Endothelial cell of umbilical vein (primary cell): ENCODE measurements at regions not wholly inside any gene's neighbourhood (a gene's known extent, or its start where the extent isn't known, plus 50 kb on each side); places are given as distances from the start of the nearest gene placed in this dataset.

Experiments used
- BruUV-seq: library from RNA; stranded (reverse); fragments of 400-500 nt; replicated peaks from 2 replicates; lab custom pipeline; 2021; lab: Mats Ljungman, UMichigan
- CTCF ChIA-PET: fragments of 300-600, 350-600 bp; sonication (Branson Sonifier 250); formaldehyde crosslinking; loops from one replicate; lab custom pipeline; 2021; ENCODE audit warnings: antibody characterized with exemption, inconsistent platforms; lab: Charles Lee
- POLR2A ChIA-PET: fragments of 300-600, 350-600 bp; sonication (Branson Sonifier 250); formaldehyde crosslinking; loops from one replicate; lab custom pipeline; 2021; ENCODE audit warnings: antibody characterized with exemption, inconsistent platforms; lab: Charles Lee
- DNase-seq: peaks from one replicate; pipeline ENCODE4 v3.0.0-alpha.2; 2011; ENCODE audit warnings: low read depth, low spot score
- FAIRE-seq: peaks from 2 replicates; lab custom pipeline; 2011; peaks lifted over from hg19 to GRCh38; lab: Jason Lieb, UNC
- H2AFZ ChIP-seq: 2 replicates; pipeline ENCODE4 v1.6.0; 2012; ENCODE audit warnings: low read depth, low read length, control low read depth, inconsistent platforms
- H3K27ac ChIP-seq: 2 replicates; pipeline ENCODE4 v1.5.1; 2011; ENCODE audit warnings: low read depth, mild to moderate bottlenecking, control low read depth, low read length, moderate library complexity; ENCODE audit not compliant: insufficient read depth
- H3K27me3 ChIP-seq, 2 experiments: 2 replicates each; pipeline versions ENCODE4 v1.6.0 to v1.6.1; 2011; ENCODE audit warnings: low read length in 2 of 2, mixed read lengths in 1 of 2; ENCODE audit not compliant: control insufficient read depth in 2 of 2, insufficient read depth in 2 of 2
- H3K36me3 ChIP-seq, 2 experiments: 2 replicates in 1 of 2; 3 replicates in 1 of 2; pipeline ENCODE4 v1.5.1; 2011; ENCODE audit warnings: low read length in 2 of 2, mild to moderate bottlenecking in 1 of 2, moderate library complexity in 1 of 2; ENCODE audit not compliant: control insufficient read depth in 2 of 2, insufficient read depth in 2 of 2; ENCODE audit errors: extremely low read depth in 1 of 2
- H3K4me1 ChIP-seq: 3 replicates; pipeline ENCODE4 v1.5.1; 2011; ENCODE audit warnings: mild to moderate bottlenecking, low read length; ENCODE audit not compliant: control insufficient read depth, insufficient read depth; ENCODE audit errors: extremely low read depth
- H3K4me2 ChIP-seq: 2 replicates; pipeline ENCODE4 v1.6.1; 2011; ENCODE audit warnings: low read length, control low read depth, mixed read lengths; ENCODE audit not compliant: insufficient read depth
- H3K4me3 ChIP-seq, 3 experiments: fragments of 200-600 bp in 1 of 3; sonication (generic), shearing (Covaris generic) in 1 of 3; replicated peaks in 1 of 3; 2 replicates each; pipeline ENCODE4 v1.5.1; 2011 to 2016; ENCODE audit warnings: control low read depth in 3 of 3, low read length in 3 of 3, mild to moderate bottlenecking in 2 of 3, inconsistent platforms in 1 of 3, low read depth in 1 of 3, moderate library complexity in 1 of 3; ENCODE audit not compliant: insufficient read depth in 1 of 3
- H3K79me2 ChIP-seq: 2 replicates; pipeline ENCODE4 v1.6.0; 2012; ENCODE audit warnings: low read length, inconsistent platforms; ENCODE audit not compliant: control insufficient read depth, insufficient read depth
- H3K9ac ChIP-seq: replicated peaks from 2 replicates; pipeline ENCODE3; 2011; ENCODE audit warnings: low read length, control low read depth; ENCODE audit not compliant: insufficient read depth; ENCODE audit errors: extremely low read depth
- H3K9me1 ChIP-seq: replicated peaks from 3 replicates; pipeline ENCODE4 v1.6.0; 2011; ENCODE audit warnings: mild to moderate bottlenecking, low read length; ENCODE audit not compliant: control insufficient read depth, insufficient read depth; ENCODE audit errors: extremely low read depth
- H3K9me3 ChIP-seq: replicated peaks from 2 replicates; pipeline ENCODE4 v1.5.1; 2012; ENCODE audit warnings: low read length, inconsistent platforms; ENCODE audit not compliant: control insufficient read depth, insufficient read depth
- H4K20me1 ChIP-seq: replicated peaks from 2 replicates; pipeline ENCODE3; 2011; ENCODE audit warnings: mild to moderate bottlenecking, low read length; ENCODE audit not compliant: control insufficient read depth, insufficient read depth; ENCODE audit errors: extremely low read depth
- CTCF ChIP-seq, 2 donors: IDR thresholded peaks; 1 replicate in 1 of 2; 2 replicates in 1 of 2; pipeline ENCODE4 v1.5.1; 2011; ENCODE audit warnings: low read length in 2 of 2, mild to moderate bottlenecking in 2 of 2, moderate library complexity in 2 of 2, control low read depth in 1 of 2, inconsistent platforms in 1 of 2, low read depth in 1 of 2; ENCODE audit not compliant: insufficient read depth in 1 of 2; ENCODE audit errors: extremely low read depth in 1 of 2
- EZH2 ChIP-seq: IDR thresholded peaks from 2 replicates; pipeline ENCODE4 v1.6.1; 2012; ENCODE audit warnings: borderline replicate concordance, low read depth, mild to moderate bottlenecking, moderate library complexity, low read length, inconsistent platforms; ENCODE audit not compliant: severe bottlenecking
- FOS ChIP-seq: IDR thresholded peaks from 2 replicates; pipeline ENCODE4 v1.6.1; 2011; ENCODE audit warnings: mild to moderate bottlenecking, low read length, moderate library complexity, borderline replicate concordance; ENCODE audit not compliant: insufficient read depth
- GATA2 ChIP-seq: IDR thresholded peaks from 2 replicates; pipeline ENCODE4 v1.7.0; 2011; ENCODE audit warnings: low read depth, mild to moderate bottlenecking, moderate library complexity, mixed read lengths, low read length; ENCODE audit not compliant: insufficient read length, insufficient read depth
- JUN ChIP-seq: IDR thresholded peaks from 2 replicates; pipeline ENCODE4 v1.6.1; 2011; ENCODE audit warnings: borderline replicate concordance, low read depth; ENCODE audit not compliant: insufficient read length, insufficient read depth
- MAX ChIP-seq: IDR thresholded peaks from 2 replicates; pipeline ENCODE4 v1.6.1; 2011; ENCODE audit not compliant: insufficient read depth, insufficient read length
- MYC ChIP-seq: IDR thresholded peaks from one replicate; pipeline ENCODE4 v1.6.1; 2011; ENCODE audit warnings: mild to moderate bottlenecking, low read depth, low read length
- POLR2A ChIP-seq: IDR thresholded peaks from 2 replicates; pipeline ENCODE4 v1.6.1; 2012; ENCODE audit warnings: low read depth, mild to moderate bottlenecking, control low read depth, low read length
- POLR2AphosphoS5 ChIP-seq: IDR thresholded peaks from 2 replicates; pipeline ENCODE4 v1.6.1; 2012; ENCODE audit warnings: low read depth, mild to moderate bottlenecking, control low read depth, low read length, moderate library complexity; ENCODE audit not compliant: insufficient read depth
- dilution Hi-C: fragments of 300-500 bp; cut with MboI; formaldehyde crosslinking; loops from one replicate; pipeline ENCODE4 v1.15.0; 2019; ENCODE audit warnings: low sequenced_read_pairs; ENCODE audit not compliant: extremely low pct_ligation_motif_present
- intact Hi-C: fragments of 100-400 bp; cut with micrococcal nuclease; formaldehyde crosslinking; loops from one replicate; pipeline ENCODE4 v1.10.0; 2022

GRCh38 chr9:90025816-90026215, 421.0 kb downstream of the GADD45G start:
- no peaks in the 10 kb centered on the region for H3K36me3 ChIP-seq
- no peaks in the 10 kb centered on the region for H3K9me1 ChIP-seq
- ChIA-PET POLR2A (no interaction called here), CTCF (interaction anchor here (1.1 kb wide), 1 partner anchor 9 kb away, joined by 3 read pairs; no protein-coding TSS in a partner anchor)
- TF ChIP-seq POLR2AphosphoS5 (no peak), MYC (no peak), POLR2A (no peak), GATA2 (no peak), EZH2 (no peak), FOS (no peak)
- no peaks in the 10 kb centered on the region for H3K27me3 ChIP-seq
- no peaks in the 10 kb centered on the region for H3K9me3 ChIP-seq
- H3K9ac ChIP-seq: no peak overlapping the region
- H2AFZ ChIP-seq: no peak overlapping the region
- dilution Hi-C loops (no loop called here), intact Hi-C loops (no loop called here)
- H3K4me3 ChIP-seq: no peak overlapping the region
- FAIRE-seq (no peak), DNase-seq (no peak)
- H3K79me2 ChIP-seq: no peaks in the 10 kb centered on the region
- BruUV-seq: no TSS peak
- H4K20me1 ChIP-seq: no peaks in the 10 kb centered on the region
- no peaks in the 10 kb centered on the region for H3K4me1 ChIP-seq
- H3K4me2 ChIP-seq: no peak overlapping the region
- no peak overlapping the region for H3K27ac ChIP-seq

- H3K27ac ChIP-seq: no peak overlapping the region
- H3K4me1 ChIP-seq: no peaks in the 10 kb centered on the region
- H3K9me1 ChIP-seq: no peaks in the 10 kb centered on the region
- POLR2A ChIA-PET: no interaction called here
- no TSS peak for BruUV-seq
- intact Hi-C loops (no loop called here), dilution Hi-C loops (no loop called here)
- H2AFZ ChIP-seq: no peak overlapping the region
- CTCF ChIA-PET: no interaction called here
- H3K27me3 ChIP-seq: no peaks in the 10 kb centered on the region
- H4K20me1 ChIP-seq: no peaks in the 10 kb centered on the region
- no peak overlapping the region for H3K4me3 ChIP-seq
- DNase-seq (no peak), FAIRE-seq (no peak)
- no peak for TF ChIP-seq POLR2A
- TF ChIP-seq FOS: no peak
- TF ChIP-seq JUN: no peak
- TF ChIP-seq MYC: no peak
- TF ChIP-seq MAX: no peak
- no peak for TF ChIP-seq CTCF (IDR thresholded peaks at IDR 0.05; ENCODE audit: extremely low read depth in 1 of 2, insufficient read depth in 1 of 2, low read depth in 1 of 2, low read length in 2 of 2)
- no peak for TF ChIP-seq GATA2
- no peak for TF ChIP-seq POLR2AphosphoS5
- no peak for TF ChIP-seq EZH2
- H3K36me3 ChIP-seq: no peaks in the 10 kb centered on the region
- H3K4me2 ChIP-seq: no peak overlapping the region
- no peaks in the 10 kb centered on the region for H3K9me3 ChIP-seq
- H3K9ac ChIP-seq: no peak overlapping the region
- no peaks in the 10 kb centered on the region for H3K79me2 ChIP-seq
These were observed 422.5 kb downstream of the GADD45G start for GRCh38 chr9:90027296-90027790.
